Glutamatergic neuron (in vitro differentiated cells): ENCODE measurements at regions not wholly inside any gene's neighbourhood (a gene's known extent, or its start where the extent isn't known, plus 50 kb on each side); places are given as distances from the start of the nearest gene placed in this dataset.
A peak's percentile ranks its signal among the peaks of the same experiment; 100 is the strongest.

Experiments
- DNase-seq: peaks from one replicate; pipeline ENCODE4 v3.0.0; 2022
- H3K27ac Mint-ChIP-seq: one replicate; pipeline ENCODE4 v1.8.0; 2020; ENCODE audit warnings: mild to moderate bottlenecking, mixed read lengths, inconsistent platforms; ENCODE audit not compliant: unreplicated experiment
- H3K27me3 Mint-ChIP-seq: one replicate; pipeline ENCODE4 v1.8.0; 2020; ENCODE audit warnings: mild to moderate bottlenecking, moderate library complexity, mixed read lengths, inconsistent platforms; ENCODE audit not compliant: unreplicated experiment
- H3K36me3 Mint-ChIP-seq: one replicate; pipeline ENCODE4 v1.8.0; 2020; ENCODE audit warnings: mild to moderate bottlenecking, mixed read lengths, inconsistent platforms; ENCODE audit not compliant: unreplicated experiment
- H3K4me1 Mint-ChIP-seq: one replicate; pipeline ENCODE4 v1.8.0; 2020; ENCODE audit warnings: mild to moderate bottlenecking, low read depth, mixed read lengths, inconsistent platforms; ENCODE audit not compliant: unreplicated experiment
- H3K4me3 Mint-ChIP-seq: one replicate; pipeline ENCODE4 v1.8.0; 2020; ENCODE audit warnings: mild to moderate bottlenecking, mixed read lengths, inconsistent platforms; ENCODE audit not compliant: unreplicated experiment
- H3K9me3 Mint-ChIP-seq: one replicate; pipeline ENCODE4 v1.8.0; 2020; ENCODE audit warnings: mild to moderate bottlenecking, moderate library complexity, mixed read lengths, inconsistent platforms; ENCODE audit not compliant: unreplicated experiment
- TF ChIP-seq, protein P1 (sequence below): fragments of 200-600 bp; sonication (generic); IDR thresholded peaks from one replicate; pipeline ENCODE4 v1.5.0; 2021; ENCODE audit not compliant: partially characterized antibody, unreplicated experiment

DNA sequence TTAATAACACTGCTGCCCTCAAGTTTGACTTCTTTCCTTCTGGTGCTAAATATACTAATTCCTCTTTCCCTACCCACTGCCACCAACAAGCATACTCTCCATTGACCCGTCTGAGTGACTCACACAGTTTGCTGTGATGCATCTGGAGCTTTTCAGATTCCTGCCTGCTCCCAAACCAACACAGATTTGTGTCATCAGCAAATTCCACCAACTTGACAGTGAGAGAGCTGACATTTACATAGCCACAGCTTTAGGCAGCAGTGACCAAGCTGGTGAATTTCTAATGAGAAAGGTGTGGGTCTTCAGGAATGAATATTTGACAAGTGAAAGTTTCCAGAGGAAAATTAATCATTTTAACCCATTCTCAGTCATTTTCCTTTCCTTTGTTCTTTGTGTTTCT, 96.5 kb upstream of the PRICKLE2 start:
- peak overlapping the region; percentile 28 for H3K27ac Mint-ChIP-seq
- peak overlapping the region; percentile 15 for H3K4me3 Mint-ChIP-seq
- H3K36me3 Mint-ChIP-seq: peaks cover 4% of the 10 kb centered on the region
- peaks cover 18% of the 10 kb centered on the region for H3K4me1 Mint-ChIP-seq
- DNase-seq: no peak
- peaks cover 5% of the 10 kb centered on the region for H3K27me3 Mint-ChIP-seq
- peaks cover 3% of the 10 kb centered on the region for H3K9me3 Mint-ChIP-seq
- TF ChIP-seq, protein P1, sequence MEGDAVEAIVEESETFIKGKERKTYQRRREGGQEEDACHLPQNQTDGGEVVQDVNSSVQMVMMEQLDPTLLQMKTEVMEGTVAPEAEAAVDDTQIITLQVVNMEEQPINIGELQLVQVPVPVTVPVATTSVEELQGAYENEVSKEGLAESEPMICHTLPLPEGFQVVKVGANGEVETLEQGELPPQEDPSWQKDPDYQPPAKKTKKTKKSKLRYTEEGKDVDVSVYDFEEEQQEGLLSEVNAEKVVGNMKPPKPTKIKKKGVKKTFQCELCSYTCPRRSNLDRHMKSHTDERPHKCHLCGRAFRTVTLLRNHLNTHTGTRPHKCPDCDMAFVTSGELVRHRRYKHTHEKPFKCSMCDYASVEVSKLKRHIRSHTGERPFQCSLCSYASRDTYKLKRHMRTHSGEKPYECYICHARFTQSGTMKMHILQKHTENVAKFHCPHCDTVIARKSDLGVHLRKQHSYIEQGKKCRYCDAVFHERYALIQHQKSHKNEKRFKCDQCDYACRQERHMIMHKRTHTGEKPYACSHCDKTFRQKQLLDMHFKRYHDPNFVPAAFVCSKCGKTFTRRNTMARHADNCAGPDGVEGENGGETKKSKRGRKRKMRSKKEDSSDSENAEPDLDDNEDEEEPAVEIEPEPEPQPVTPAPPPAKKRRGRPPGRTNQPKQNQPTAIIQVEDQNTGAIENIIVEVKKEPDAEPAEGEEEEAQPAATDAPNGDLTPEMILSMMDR: no peak

DNA sequence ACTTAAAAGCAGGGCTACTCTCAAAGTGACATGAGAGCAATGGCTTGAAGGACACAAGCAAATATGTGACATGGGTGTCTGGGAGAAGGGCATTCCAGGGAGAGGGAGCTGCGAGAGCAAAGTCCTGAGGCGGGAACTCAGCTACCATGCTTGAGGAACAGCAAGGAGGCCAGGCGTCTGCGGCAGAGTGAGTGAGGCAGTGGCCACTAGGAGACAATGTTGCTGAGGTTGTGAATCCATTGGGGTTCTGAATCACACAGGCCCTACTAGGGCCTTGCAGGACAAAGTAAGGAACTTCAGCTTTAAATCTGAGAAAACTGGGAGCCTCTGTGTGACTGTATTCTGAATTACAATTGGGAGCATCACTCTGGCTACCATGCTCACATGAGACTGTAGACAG, 94.1 kb upstream of the PRICKLE2 start:
- no peaks in the 10 kb centered on the region for H3K36me3 Mint-ChIP-seq
- H3K4me1 Mint-ChIP-seq: peaks cover 18% of the 10 kb centered on the region
- DNase-seq: no peak
- peaks cover 3% of the 10 kb centered on the region for H3K9me3 Mint-ChIP-seq
- H3K27ac Mint-ChIP-seq: no peak overlapping the region
- TF ChIP-seq, protein P1: no peak
- H3K4me3 Mint-ChIP-seq: no peak overlapping the region
- peaks cover 5% of the 10 kb centered on the region for H3K27me3 Mint-ChIP-seq

DNA sequence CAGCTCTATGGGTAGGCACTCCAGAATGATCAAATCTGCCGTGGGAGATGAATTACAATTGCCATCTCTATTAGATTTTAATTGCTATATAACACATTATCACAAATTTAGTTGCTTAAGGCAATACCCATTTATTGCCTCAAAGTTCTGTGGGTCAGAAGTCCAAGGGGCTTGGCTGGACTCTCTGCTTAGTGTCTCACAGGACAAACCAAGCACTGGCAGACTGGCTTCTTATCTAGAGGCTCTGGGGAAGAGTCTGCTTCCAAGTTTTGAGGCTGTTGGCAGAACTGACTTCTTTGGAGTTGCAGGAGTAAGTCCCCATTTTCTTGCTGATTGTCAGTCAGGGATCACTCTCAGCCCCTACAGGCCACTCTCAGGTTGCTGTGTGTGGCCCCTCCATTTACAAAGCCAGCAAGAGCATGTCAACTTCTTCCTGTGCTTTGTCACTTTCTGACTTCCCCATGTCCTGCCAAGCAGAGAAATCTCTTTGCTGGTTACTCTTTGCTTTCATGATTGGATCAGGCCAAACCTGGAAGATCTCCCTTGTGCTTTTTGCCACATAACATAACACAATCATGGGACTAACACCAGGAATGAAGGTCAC, 93.5 kb upstream of the PRICKLE2 start:
- Mint-ChIP-seq H3K4me1 (peaks cover 18% of the 10 kb centered on the region), H3K4me3 (no peak overlapping the region), H3K36me3 (no peaks in the 10 kb centered on the region), H3K27me3 (peaks cover 5% of the 10 kb centered on the region), H3K27ac (no peak overlapping the region), H3K9me3 (peaks cover 3% of the 10 kb centered on the region)
- no peak for DNase-seq
- TF ChIP-seq, protein P1: no peak

DNA sequence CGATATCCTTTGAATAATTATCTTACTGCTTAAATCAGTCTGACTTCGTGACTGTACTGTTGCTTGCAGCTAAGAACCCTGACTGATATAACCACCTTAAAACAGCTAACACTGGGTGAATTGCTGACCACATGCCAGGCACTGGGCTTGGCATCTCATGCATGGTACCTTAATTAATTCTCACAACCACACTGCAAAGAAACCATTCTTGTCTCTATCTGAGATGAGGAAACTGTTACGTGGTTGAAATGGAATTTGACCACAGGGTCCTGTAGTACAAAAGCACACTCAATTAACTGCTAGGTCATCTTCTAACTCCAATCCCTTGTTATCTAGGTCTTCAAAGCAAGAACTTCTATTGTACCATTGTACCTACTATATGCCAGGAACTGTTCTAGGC, 92.7 kb upstream of the PRICKLE2 start:
- Mint-ChIP-seq H3K4me1 (peaks cover 16% of the 10 kb centered on the region), H3K36me3 (no peaks in the 10 kb centered on the region), H3K27ac (no peak overlapping the region), H3K4me3 (no peak overlapping the region), H3K27me3 (peaks cover 5% of the 10 kb centered on the region), H3K9me3 (peaks cover 3% of the 10 kb centered on the region)
- TF ChIP-seq, protein P1: no peak
- DNase-seq: no peak

DNA sequence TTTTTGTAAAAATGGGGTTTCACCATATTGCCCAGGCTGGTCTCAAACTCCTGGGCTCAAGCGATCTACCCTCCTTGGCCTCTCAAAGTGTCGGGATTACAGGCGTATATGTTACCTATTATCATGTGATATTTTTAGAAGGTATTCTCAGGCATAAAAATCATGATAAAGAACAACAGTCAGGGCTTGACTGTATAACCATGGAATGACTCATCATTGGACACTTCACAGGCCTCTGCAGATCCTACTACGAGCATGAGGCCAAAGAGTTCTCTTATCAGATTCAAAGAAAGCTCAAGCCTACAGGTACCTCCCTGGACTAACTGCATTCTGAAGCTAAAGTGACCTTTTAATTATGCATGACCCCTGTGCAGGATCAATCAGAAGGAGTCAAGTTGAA, 91.7 kb upstream of the PRICKLE2 start:
- Mint-ChIP-seq H3K27me3 (peaks cover 3% of the 10 kb centered on the region), H3K27ac (no peak overlapping the region), H3K4me1 (peaks cover 6% of the 10 kb centered on the region), H3K4me3 (no peak overlapping the region), H3K9me3 (peaks cover under 1% of the 10 kb centered on the region), H3K36me3 (no peaks in the 10 kb centered on the region)
- TF ChIP-seq, protein P1: no peak
- DNase-seq: no peak
